ENCODE measurements at regions not wholly inside any gene's neighbourhood (a gene's known extent, or its start where the extent isn't known, plus 50 kb on each side); places are given as distances from the start of the nearest gene placed in this dataset.

DNA sequence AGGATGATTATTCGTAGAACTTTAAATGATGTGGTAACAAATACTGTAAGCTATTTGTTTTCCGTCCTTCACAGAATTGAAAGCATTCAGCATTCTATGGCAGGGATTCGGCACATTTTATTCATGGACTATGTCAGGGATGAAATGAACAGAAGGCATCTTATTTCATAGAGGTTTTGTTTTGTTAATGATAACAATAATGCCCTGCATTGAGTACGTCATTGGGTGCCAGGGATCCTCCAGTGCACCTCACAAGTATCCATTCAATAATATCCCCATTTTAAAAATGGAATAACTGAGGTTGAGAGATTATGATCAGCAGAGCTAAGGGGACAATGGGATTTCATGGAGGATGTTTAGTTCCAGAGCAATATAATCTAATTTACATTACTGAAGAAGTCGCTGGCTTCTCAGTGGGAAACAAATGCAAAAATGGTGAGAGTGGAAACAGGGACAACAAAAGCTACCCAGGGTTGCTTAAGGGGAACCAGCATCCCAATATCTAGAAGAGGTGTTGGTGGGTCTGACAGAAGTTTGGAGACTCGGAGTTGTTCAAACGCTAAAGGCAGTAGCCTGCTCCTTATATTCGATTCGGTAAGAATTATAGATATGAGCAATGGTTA is 985.7 kb upstream of the WWC1 start:
- TF ChIP-seq EZH2 (IDR thresholded peaks at IDR 0.05; ENCODE audit: borderline replicate concordance, insufficient read depth, low read depth, low read length, poor library complexity, severe bottlenecking): no peak
- TF ChIP-seq, protein P1, sequence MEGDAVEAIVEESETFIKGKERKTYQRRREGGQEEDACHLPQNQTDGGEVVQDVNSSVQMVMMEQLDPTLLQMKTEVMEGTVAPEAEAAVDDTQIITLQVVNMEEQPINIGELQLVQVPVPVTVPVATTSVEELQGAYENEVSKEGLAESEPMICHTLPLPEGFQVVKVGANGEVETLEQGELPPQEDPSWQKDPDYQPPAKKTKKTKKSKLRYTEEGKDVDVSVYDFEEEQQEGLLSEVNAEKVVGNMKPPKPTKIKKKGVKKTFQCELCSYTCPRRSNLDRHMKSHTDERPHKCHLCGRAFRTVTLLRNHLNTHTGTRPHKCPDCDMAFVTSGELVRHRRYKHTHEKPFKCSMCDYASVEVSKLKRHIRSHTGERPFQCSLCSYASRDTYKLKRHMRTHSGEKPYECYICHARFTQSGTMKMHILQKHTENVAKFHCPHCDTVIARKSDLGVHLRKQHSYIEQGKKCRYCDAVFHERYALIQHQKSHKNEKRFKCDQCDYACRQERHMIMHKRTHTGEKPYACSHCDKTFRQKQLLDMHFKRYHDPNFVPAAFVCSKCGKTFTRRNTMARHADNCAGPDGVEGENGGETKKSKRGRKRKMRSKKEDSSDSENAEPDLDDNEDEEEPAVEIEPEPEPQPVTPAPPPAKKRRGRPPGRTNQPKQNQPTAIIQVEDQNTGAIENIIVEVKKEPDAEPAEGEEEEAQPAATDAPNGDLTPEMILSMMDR (IDR thresholded peaks at IDR 0.05): no peak
